Osteoblast (primary cell): ENCODE measurements at regions not wholly inside any gene's neighbourhood (a gene's known extent, or its start where the extent isn't known, plus 50 kb on each side); places are given as distances from the start of the nearest gene placed in this dataset.

Source experiments
- DNase-seq: peaks from one replicate; pipeline ENCODE4 v3.0.0; 2011; ENCODE audit warnings: low spot score, mixed read lengths; ENCODE audit not compliant: insufficient read length; ENCODE audit errors: missing footprints
- H2AFZ ChIP-seq: 2 replicates; pipeline ENCODE4 v1.6.0; 2011; ENCODE audit warnings: mild to moderate bottlenecking, low read length
- H3K27ac ChIP-seq: 2 replicates; pipeline ENCODE4 v1.5.1; 2011; ENCODE audit warnings: mild to moderate bottlenecking, low read depth, low read length, moderate library complexity
- H3K27me3 ChIP-seq: 2 replicates; pipeline ENCODE4 v1.6.0; 2012; ENCODE audit warnings: mild to moderate bottlenecking, control low read depth, inconsistent platforms, low read length, moderate library complexity; ENCODE audit not compliant: insufficient read depth
- H3K36me3 ChIP-seq: 2 replicates; pipeline ENCODE4 v1.5.1; 2011; ENCODE audit warnings: mild to moderate bottlenecking, low read length, control low read depth, moderate library complexity; ENCODE audit not compliant: insufficient read depth
- H3K4me1 ChIP-seq: 2 replicates; pipeline ENCODE4 v1.5.1; 2011; ENCODE audit warnings: mild to moderate bottlenecking, low read length, control low read depth, moderate library complexity; ENCODE audit not compliant: insufficient read depth
- H3K4me2 ChIP-seq: 2 replicates; pipeline ENCODE4 v1.6.0; 2011; ENCODE audit warnings: mild to moderate bottlenecking, low read length; ENCODE audit not compliant: insufficient read depth
- H3K4me3 ChIP-seq: fragments of 200-600 bp; sonication (generic); 3 replicates; pipeline ENCODE4 v1.5.1; 2012; ENCODE audit warnings: mild to moderate bottlenecking, low read length, inconsistent platforms; ENCODE audit not compliant: insufficient read depth
- H3K79me2 ChIP-seq: 2 replicates; pipeline ENCODE4 v1.6.0; 2012; ENCODE audit warnings: mild to moderate bottlenecking, low read length, control low read depth, inconsistent platforms; ENCODE audit not compliant: insufficient read depth
- H3K9me3 ChIP-seq: 2 replicates; pipeline ENCODE4 v1.5.1; 2011; ENCODE audit warnings: low read depth, low read length, control low read depth
- H4K20me1 ChIP-seq: 2 replicates; pipeline ENCODE4 v1.6.0; 2012; ENCODE audit warnings: mild to moderate bottlenecking, low read length, control low read depth; ENCODE audit not compliant: insufficient read depth
- TF ChIP-seq, protein P1 (sequence below): IDR thresholded peaks from 2 replicates; pipeline ENCODE4 v1.5.1; 2011; ENCODE audit warnings: mild to moderate bottlenecking, low read depth, low read length, moderate library complexity; ENCODE audit errors: extremely low read depth

DNA sequence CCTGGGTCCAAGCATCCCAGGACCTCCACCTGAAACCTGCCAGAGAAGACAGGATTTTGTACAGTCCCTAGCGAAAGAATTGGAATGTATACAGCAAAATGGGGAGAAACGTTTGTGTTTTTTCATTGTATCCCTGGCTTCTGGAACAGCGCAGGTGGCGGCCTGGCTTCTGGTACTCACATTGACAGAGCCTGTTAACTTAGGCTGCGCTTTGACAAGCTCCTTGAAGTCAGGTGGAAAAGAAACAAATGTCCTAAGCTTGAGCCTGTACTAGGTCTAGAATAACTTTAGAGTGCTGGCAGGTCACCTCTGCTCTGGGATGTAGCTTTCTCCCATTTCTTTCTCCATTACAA, 343.7 kb upstream of the KLF3 start:
- no peaks in the 10 kb centered on the region for H4K20me1 ChIP-seq
- peak overlapping the region; percentile 79 for H2AFZ ChIP-seq
- H3K4me3 ChIP-seq: no peak overlapping the region
- no peak overlapping the region for H3K4me2 ChIP-seq
- TF ChIP-seq, protein P1, sequence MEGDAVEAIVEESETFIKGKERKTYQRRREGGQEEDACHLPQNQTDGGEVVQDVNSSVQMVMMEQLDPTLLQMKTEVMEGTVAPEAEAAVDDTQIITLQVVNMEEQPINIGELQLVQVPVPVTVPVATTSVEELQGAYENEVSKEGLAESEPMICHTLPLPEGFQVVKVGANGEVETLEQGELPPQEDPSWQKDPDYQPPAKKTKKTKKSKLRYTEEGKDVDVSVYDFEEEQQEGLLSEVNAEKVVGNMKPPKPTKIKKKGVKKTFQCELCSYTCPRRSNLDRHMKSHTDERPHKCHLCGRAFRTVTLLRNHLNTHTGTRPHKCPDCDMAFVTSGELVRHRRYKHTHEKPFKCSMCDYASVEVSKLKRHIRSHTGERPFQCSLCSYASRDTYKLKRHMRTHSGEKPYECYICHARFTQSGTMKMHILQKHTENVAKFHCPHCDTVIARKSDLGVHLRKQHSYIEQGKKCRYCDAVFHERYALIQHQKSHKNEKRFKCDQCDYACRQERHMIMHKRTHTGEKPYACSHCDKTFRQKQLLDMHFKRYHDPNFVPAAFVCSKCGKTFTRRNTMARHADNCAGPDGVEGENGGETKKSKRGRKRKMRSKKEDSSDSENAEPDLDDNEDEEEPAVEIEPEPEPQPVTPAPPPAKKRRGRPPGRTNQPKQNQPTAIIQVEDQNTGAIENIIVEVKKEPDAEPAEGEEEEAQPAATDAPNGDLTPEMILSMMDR: no peak
- no peaks in the 10 kb centered on the region for H3K36me3 ChIP-seq
- H3K9me3 ChIP-seq: no peaks in the 10 kb centered on the region
- H3K79me2 ChIP-seq: no peaks in the 10 kb centered on the region
- H3K27ac ChIP-seq: no peak overlapping the region
- peak; percentile 56 for DNase-seq
- no peaks in the 10 kb centered on the region for H3K27me3 ChIP-seq
- peaks cover 20% of the 10 kb centered on the region for H3K4me1 ChIP-seq

DNA sequence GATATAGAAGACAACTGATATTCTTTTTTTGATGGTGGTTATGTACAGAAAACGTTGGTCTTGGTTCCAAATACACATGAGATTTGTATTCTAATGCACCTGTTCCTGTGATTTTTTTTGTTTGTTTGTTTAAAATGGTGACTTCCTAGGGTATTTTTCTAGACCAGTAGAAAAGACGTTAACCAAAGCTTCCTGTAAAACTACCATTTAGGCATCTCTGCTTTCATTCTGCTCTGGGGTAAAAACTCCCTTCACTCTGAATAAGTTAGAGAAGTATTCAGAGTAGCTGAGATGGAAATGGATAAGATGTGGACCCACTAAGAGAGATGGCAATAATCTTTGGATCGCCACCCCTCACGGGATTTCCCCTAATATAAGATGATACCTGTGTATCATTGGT, 343.2 kb upstream of the KLF3 start:
- H3K36me3 ChIP-seq: no peaks in the 10 kb centered on the region

DNA sequence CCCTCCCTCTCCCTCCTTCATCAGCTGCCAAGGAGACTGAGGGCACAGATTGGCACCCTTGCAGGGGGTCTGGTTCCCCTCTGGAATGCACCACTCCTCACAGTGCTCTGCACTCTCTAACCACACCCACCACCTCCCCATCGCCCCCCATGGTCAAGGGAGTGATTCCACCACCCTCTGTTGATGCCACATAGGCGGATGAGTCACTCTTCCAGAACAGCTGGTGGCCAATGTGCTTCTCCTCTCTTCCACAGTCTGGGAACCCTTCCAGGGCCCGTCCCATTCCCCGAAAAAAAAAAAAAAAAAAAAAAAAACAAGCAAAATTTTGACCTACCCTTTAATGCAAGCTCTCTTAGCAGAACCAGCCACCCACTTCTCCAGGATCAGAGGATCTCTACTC, 341.3 kb upstream of the KLF3 start:
- no peaks in the 10 kb centered on the region for H3K27me3 ChIP-seq
- no peaks in the 10 kb centered on the region for H3K36me3 ChIP-seq
- H2AFZ ChIP-seq: peak overlapping the region; percentile 56
- H4K20me1 ChIP-seq: no peaks in the 10 kb centered on the region
- no peak overlapping the region for H3K4me3 ChIP-seq
- H3K9me3 ChIP-seq: no peaks in the 10 kb centered on the region
- H3K79me2 ChIP-seq: no peaks in the 10 kb centered on the region
- H3K4me2 ChIP-seq: peak overlapping the region; percentile 13
- H3K4me1 ChIP-seq: peaks cover 20% of the 10 kb centered on the region
- peak; percentile 96 for DNase-seq
- no peak overlapping the region for H3K27ac ChIP-seq
- TF ChIP-seq, protein P1: no peak

More for the DNA sequence above, 343.2 kb upstream of the KLF3 start:
- Histone ChIP-seq H3K27me3 (no peaks in the 10 kb centered on the region), H3K4me3 (no peak overlapping the region), H3K9me3 (no peaks in the 10 kb centered on the region), H3K4me2 (no peak overlapping the region), H4K20me1 (no peaks in the 10 kb centered on the region), H3K4me1 (peaks cover 20% of the 10 kb centered on the region), H3K79me2 (no peaks in the 10 kb centered on the region), H3K27ac (no peak overlapping the region), H2AFZ (peak overlapping the region; percentile 79)
- DNase-seq: no peak
- TF ChIP-seq, protein P1: no peak

DNA sequence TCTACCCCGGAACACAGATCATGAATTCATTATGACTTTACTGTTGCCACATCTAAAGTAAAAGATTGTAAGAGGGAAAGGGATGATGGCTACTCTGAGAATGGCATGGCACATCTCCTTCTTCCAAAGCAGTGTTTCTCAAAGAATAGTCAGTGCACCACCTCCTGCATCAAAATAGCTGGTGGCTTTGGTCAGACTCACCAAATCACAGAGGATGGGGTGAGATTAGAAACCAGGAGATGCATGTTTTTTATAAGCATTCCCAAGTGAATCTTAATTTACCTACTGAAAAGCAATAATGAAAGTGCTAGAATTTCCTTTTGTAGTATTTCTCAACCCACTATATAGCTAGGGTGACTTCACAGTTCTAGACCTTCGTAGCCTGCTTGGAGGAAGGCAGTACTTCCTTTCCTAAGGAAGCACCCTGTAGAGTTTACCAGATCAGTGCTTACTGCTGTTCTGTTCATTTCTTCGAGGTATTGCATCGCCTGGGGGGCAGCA, 340.8 kb upstream of the KLF3 start:
- Histone ChIP-seq H3K79me2 (no peaks in the 10 kb centered on the region), H3K36me3 (no peaks in the 10 kb centered on the region), H3K27me3 (no peaks in the 10 kb centered on the region), H3K9me3 (no peaks in the 10 kb centered on the region), H3K4me1 (peaks cover 19% of the 10 kb centered on the region), H2AFZ (peak overlapping the region; percentile 56), H3K4me2 (peak overlapping the region; percentile 13), H3K27ac (no peak overlapping the region), H3K4me3 (no peak overlapping the region), H4K20me1 (no peaks in the 10 kb centered on the region)
- TF ChIP-seq, protein P1: no peak
- DNase-seq: peak; percentile 94
